ENCODE measurements at regions not wholly inside any gene's neighbourhood (a gene's known extent, or its start where the extent isn't known, plus 50 kb on each side); places are given as distances from the start of the nearest gene placed in this dataset.
"Not testable (repeated sequence)": the region's sequence is repeated elsewhere in the genome, so short reads cannot be mapped to it uniquely, and the experiment has no call there.

DNA sequence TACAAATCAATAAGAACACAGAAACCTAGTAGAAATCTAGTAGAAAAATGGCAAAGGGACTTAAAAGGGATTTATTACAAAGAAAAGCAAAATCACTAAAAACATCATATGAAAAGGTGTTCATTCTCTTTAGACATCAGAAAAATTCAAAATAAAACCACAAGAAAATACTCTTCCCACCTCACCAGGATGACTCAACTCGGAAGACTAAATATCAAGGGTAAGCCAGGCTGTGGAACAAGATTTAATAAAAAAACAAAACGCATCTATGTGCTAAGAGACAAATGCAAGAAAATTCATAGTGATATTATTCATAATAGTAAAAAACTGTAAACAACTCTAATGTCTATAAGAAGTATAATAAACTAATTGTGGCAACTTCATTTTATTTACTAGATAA is 181.6 kb upstream of the GHR start:
- no peaks in the 10 kb centered on the region for H3K4me1 ChIP-seq (ENCODE audit: control insufficient read depth, insufficient read depth, low read length)
- H3K27me3 ChIP-seq (ENCODE audit: control insufficient read depth, insufficient read depth, low read length) = no peaks in the 10 kb centered on the region
- H3K36me3 ChIP-seq (ENCODE audit: control insufficient read depth, insufficient read depth, low read length) = no peaks in the 10 kb centered on the region
- peaks cover 8% of the 10 kb centered on the region; the same call in 1 of the 2 replicates for H3K9me3 ChIP-seq (ENCODE audit: control insufficient read depth, insufficient read depth, low read depth, low read length)
- no peak overlapping the region for H3K27ac ChIP-seq (ENCODE audit: low read depth, low read length)
- H3K9ac ChIP-seq (ENCODE audit: low read length) = no peak overlapping the region
- no peak overlapping the region for H3K4me3 ChIP-seq (ENCODE audit: low read depth, low read length)

DNA sequence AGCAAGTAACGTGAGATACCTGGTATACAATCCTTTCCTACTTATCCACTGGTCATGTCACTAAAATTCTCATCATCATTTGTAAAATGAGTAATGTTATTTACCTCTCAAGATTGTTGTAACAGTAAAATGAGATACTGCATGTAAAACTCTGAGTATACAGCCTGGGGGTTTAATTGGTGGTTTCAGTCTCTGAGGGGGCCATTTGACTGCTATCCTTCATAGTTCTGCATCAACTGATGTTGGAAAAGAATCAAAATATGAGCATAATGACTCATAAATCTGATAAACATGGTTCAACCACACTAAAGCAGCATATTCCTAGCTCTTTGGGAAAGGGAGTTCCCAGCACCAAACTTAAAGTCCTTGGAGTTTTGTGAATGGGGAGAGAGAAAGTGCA is 181.0 kb upstream of the GHR start:
- Histone ChIP-seq H3K27me3 (ENCODE audit: control insufficient read depth, insufficient read depth, low read length) (no peaks in the 10 kb centered on the region), H3K4me1 (ENCODE audit: control insufficient read depth, insufficient read depth, low read length) (no peaks in the 10 kb centered on the region), H3K36me3 (ENCODE audit: control insufficient read depth, insufficient read depth, low read length) (no peaks in the 10 kb centered on the region), H3K9ac (ENCODE audit: low read length) (no peak overlapping the region), H3K27ac (ENCODE audit: low read depth, low read length) (no peak overlapping the region), H3K4me3 (ENCODE audit: low read depth, low read length) (no peak overlapping the region), H3K9me3 (ENCODE audit: control insufficient read depth, insufficient read depth, low read depth, low read length) (peaks cover 12% of the 10 kb centered on the region; the same call in 1 of the 2 replicates)

DNA sequence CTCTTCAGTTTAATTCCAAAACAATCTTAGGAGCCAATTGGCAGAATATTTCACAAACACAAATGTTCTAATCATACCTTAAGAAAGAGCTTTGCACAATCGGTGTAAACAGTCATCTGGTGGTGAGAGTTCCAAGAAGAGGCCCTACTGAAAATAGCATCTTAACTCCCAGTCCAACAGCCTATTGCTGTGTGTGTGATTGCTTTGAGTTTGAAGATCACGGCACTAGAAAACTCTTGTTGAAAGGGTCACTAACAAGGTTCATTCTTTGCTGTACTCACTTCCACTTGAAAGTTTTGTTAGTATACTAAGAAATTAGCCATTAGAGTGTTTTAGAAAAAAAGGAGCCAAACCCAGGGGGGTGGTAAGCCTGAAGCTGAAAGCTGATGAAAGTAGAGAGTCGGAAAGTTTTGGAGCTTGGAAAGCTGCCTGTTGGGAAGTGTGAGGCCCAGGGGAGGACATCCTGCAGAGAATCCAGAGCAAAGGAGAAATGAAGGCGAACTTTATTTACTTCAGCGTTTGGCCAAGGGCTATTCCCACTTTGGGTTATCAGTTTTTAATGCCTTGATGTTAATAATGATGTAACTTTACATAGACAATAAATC is 180.3 kb upstream of the GHR start:
- Histone ChIP-seq H3K9me3 (ENCODE audit: control insufficient read depth, insufficient read depth, low read depth, low read length) (peaks cover 12% of the 10 kb centered on the region; the same call in 1 of the 2 replicates), H3K9ac (ENCODE audit: low read length) (no peak overlapping the region), H3K4me1 (ENCODE audit: control insufficient read depth, insufficient read depth, low read length) (no peaks in the 10 kb centered on the region), H3K4me3 (ENCODE audit: low read depth, low read length) (no peak overlapping the region), H3K27me3 (ENCODE audit: control insufficient read depth, insufficient read depth, low read length) (no peaks in the 10 kb centered on the region), H3K36me3 (ENCODE audit: control insufficient read depth, insufficient read depth, low read length) (no peaks in the 10 kb centered on the region), H3K27ac (ENCODE audit: low read depth, low read length) (no peak overlapping the region)

DNA sequence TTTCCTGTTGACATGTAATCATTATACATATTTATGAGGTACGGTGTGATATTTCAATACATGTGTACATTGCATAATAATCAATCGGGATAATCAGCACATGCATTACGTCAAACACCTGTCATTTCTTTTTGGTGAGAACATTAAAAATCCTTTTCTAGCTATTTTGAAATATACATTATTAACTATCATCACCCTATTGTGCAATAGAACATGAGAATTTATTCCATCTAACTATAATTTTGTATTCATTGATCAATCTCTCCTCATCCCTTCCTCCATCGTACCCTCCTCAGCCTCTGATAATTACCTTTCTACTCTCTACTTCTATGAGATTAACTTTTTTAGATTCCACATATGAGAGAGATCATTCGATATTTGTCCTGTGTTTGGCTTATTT is 170.9 kb upstream of the GHR start:
- no peaks in the 10 kb centered on the region for H3K27me3 ChIP-seq (ENCODE audit: control insufficient read depth, insufficient read depth, low read length)
- no peaks in the 10 kb centered on the region for H3K4me1 ChIP-seq (ENCODE audit: control insufficient read depth, insufficient read depth, low read length)

DNA sequence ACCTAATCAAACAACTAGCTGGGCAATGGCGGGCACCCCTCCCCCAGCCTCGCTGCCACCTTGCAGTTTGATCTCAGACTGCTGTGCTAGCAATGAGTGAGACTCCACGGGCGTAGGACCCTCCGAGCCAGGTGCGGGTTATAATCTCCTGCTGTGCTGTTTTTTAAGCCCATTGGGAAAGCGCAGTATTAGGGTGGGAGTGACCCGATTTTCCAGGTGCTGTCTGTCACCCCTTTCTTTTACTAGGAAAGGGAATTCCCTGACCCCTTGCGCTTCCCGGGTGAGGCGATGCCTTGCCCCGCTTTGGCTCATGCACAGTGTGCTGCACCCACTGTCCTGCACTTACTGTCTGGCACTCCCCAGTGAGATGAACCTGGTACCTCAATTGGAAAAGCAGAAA is 163.3 kb upstream of the GHR start:
- not testable (repeated sequence) for H3K36me3 ChIP-seq (ENCODE audit: control insufficient read depth, insufficient read depth, low read length); H3K9ac ChIP-seq (ENCODE audit: low read length); H3K4me1 ChIP-seq (ENCODE audit: control insufficient read depth, insufficient read depth, low read length); H3K27ac ChIP-seq (ENCODE audit: low read depth, low read length); H3K4me3 ChIP-seq (ENCODE audit: low read depth, low read length); H3K9me3 ChIP-seq (ENCODE audit: control insufficient read depth, insufficient read depth, low read depth, low read length); H3K27me3 ChIP-seq (ENCODE audit: control insufficient read depth, insufficient read depth, low read length)

More for the DNA sequence above, 170.9 kb upstream of the GHR start:
- H3K27ac ChIP-seq (ENCODE audit: low read depth, low read length) = no peak overlapping the region
- no peak overlapping the region for H3K4me3 ChIP-seq (ENCODE audit: low read depth, low read length)
- H3K9me3 ChIP-seq (ENCODE audit: control insufficient read depth, insufficient read depth, low read depth, low read length) = no peaks in the 10 kb centered on the region
- no peaks in the 10 kb centered on the region for H3K36me3 ChIP-seq (ENCODE audit: control insufficient read depth, insufficient read depth, low read length)
- H3K9ac ChIP-seq (ENCODE audit: low read length) = no peak overlapping the region

DNA sequence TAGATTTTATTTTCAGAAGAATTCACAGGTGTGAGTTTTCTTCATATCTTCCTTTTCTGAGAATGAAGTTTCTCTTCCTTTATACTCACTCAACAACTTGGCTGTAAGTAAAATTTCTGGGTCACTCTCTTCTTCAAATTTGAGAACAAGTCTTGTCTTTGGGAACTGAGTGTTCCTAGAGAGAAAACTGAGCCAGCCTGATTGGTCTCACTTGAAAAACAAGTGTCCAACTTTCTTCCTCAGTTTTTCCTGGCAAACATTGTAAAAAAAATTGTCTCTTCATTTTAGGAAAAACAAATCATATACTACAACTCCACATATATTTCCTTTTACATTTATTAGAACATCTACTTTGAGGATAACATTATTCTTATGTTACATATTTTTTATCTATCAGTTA is 156.1 kb upstream of the GHR start:
- Histone ChIP-seq H3K27me3 (ENCODE audit: control insufficient read depth, insufficient read depth, low read length) (no peaks in the 10 kb centered on the region), H3K27ac (ENCODE audit: low read depth, low read length) (no peak overlapping the region), H3K4me1 (ENCODE audit: control insufficient read depth, insufficient read depth, low read length) (no peaks in the 10 kb centered on the region), H3K9ac (ENCODE audit: low read length) (no peak overlapping the region), H3K9me3 (ENCODE audit: control insufficient read depth, insufficient read depth, low read depth, low read length) (peaks cover 1% of the 10 kb centered on the region; the same call in 1 of the 2 replicates), H3K4me3 (ENCODE audit: low read depth, low read length) (no peak overlapping the region), H3K36me3 (ENCODE audit: control insufficient read depth, insufficient read depth, low read length) (no peaks in the 10 kb centered on the region)

DNA sequence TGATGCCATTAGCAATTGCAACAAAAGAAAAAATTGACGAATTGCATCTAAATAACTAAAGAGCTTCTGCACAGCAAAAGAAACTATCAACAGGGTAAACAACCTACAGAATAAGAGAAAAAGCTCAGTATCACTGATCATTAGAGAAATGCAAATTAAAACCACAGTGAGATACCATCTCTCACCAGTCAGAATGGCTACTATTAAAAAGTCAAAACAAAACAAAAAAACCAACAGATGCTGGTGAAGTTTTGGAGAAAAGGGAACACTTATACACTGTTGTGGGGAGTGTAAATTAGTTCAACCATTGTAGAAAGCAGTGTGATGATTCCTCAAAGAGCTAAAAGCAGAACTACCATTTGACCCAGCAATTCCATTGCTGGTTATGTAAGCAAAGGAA is 155.1 kb upstream of the GHR start:
- not testable (repeated sequence) for H3K9me3 ChIP-seq (ENCODE audit: control insufficient read depth, insufficient read depth, low read depth, low read length); H3K36me3 ChIP-seq (ENCODE audit: control insufficient read depth, insufficient read depth, low read length); H3K27me3 ChIP-seq (ENCODE audit: control insufficient read depth, insufficient read depth, low read length); H3K27ac ChIP-seq (ENCODE audit: low read depth, low read length); H3K4me3 ChIP-seq (ENCODE audit: low read depth, low read length); H3K4me1 ChIP-seq (ENCODE audit: control insufficient read depth, insufficient read depth, low read length); H3K9ac ChIP-seq (ENCODE audit: low read length)

DNA sequence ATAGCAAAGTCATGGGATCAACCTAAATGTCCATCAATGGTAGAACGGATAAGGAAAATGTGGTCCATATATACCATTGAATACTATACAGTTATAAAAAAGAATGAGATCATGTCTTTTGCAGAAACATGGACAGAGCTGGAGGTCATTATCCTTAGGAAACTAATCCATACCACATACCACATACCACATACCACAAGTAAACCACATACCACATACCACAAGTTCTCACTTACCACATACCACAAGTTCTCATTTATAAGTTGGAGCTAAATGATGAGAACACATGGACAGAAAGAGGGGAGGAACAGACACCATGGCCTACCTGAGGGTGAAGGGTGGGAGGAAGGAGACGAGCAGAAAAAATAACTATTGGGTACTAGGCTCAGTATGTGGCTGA is 154.6 kb upstream of the GHR start:
- H3K4me3 ChIP-seq (ENCODE audit: low read depth, low read length) = no peak overlapping the region
- H3K4me1 ChIP-seq (ENCODE audit: control insufficient read depth, insufficient read depth, low read length) = no peaks in the 10 kb centered on the region
- no peak overlapping the region for H3K27ac ChIP-seq (ENCODE audit: low read depth, low read length)
- no peaks in the 10 kb centered on the region for H3K36me3 ChIP-seq (ENCODE audit: control insufficient read depth, insufficient read depth, low read length)
- H3K9ac ChIP-seq (ENCODE audit: low read length) = no peak overlapping the region
- H3K9me3 ChIP-seq (ENCODE audit: control insufficient read depth, insufficient read depth, low read depth, low read length) = no peaks in the 10 kb centered on the region
- no peaks in the 10 kb centered on the region for H3K27me3 ChIP-seq (ENCODE audit: control insufficient read depth, insufficient read depth, low read length)

DNA sequence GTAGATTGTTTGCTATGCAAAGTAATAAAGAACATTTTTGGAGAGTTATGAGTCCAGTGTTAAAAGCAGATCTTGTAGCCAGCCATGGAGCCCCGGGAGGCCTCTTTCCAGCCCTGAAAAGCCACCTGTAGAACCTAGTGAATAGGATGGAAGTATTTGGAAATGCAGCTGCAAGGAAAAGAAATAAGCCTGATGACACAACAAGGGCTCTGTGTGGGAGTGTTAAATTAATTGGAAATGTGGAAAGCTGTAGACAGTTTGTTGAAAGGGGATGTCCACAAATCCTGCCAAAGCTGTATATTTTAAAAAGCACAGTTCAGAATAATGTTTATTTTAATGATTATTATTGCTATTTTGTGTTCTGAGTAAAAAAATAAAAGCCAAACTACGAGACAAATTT is 152.5 kb upstream of the GHR start:
- H3K27ac ChIP-seq (ENCODE audit: low read depth, low read length) = no peak overlapping the region
- H3K9me3 ChIP-seq (ENCODE audit: control insufficient read depth, insufficient read depth, low read depth, low read length) = no peaks in the 10 kb centered on the region
- no peaks in the 10 kb centered on the region for H3K27me3 ChIP-seq (ENCODE audit: control insufficient read depth, insufficient read depth, low read length)
- peaks cover 6% of the 10 kb centered on the region; the same call in 1 of the 2 replicates for H3K4me1 ChIP-seq (ENCODE audit: control insufficient read depth, insufficient read depth, low read length)
- H3K9ac ChIP-seq (ENCODE audit: low read length) = no peak overlapping the region
- H3K4me3 ChIP-seq (ENCODE audit: low read depth, low read length) = no peak overlapping the region
- no peaks in the 10 kb centered on the region for H3K36me3 ChIP-seq (ENCODE audit: control insufficient read depth, insufficient read depth, low read length)

DNA sequence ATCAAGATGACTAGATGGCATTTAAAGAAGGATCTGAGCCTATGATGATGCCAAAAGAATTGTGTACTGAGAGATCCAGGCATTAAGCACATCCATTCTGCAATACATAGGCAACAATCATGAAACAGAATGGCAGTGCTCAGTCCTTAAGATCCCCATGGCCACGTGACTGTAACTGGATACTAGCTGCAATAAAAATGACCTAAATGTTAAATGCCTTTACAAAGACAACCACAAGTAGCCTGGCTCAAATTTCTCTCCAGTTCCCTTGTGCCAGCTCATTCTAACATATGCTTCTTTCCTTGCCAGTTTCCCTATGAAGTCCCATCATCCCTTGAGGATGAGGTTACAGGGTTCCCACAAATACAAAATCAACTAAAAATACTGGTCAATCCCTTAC is 148.3 kb upstream of the GHR start:
- no peaks in the 10 kb centered on the region for H3K27me3 ChIP-seq (ENCODE audit: control insufficient read depth, insufficient read depth, low read length)
- no peak overlapping the region for H3K27ac ChIP-seq (ENCODE audit: low read depth, low read length)
- no peaks in the 10 kb centered on the region for H3K36me3 ChIP-seq (ENCODE audit: control insufficient read depth, insufficient read depth, low read length)
- H3K4me1 ChIP-seq (ENCODE audit: control insufficient read depth, insufficient read depth, low read length) = peaks cover 6% of the 10 kb centered on the region; the same call in 1 of the 2 replicates
- no peaks in the 10 kb centered on the region for H3K9me3 ChIP-seq (ENCODE audit: control insufficient read depth, insufficient read depth, low read depth, low read length)
- H3K4me3 ChIP-seq (ENCODE audit: low read depth, low read length) = no peak overlapping the region
- H3K9ac ChIP-seq (ENCODE audit: low read length) = no peak overlapping the region

DNA sequence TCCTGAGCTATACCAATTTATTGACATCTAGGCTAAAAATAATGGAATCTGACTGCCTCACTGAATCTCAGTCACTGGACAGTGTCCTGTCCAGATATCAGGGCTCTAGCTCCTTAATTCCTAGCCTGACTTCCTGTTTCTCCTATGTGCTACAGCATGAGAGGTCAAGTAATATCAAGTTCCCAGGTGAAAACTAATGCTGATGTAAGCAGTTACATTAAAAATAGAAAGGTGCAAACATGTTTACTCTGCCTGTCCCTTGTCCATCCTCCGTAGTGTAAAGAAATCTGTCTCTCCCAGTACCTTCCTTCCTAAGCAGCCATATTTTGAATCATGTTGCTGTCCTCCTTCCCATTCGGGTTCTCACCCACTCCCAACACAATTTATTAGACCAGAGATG is 145.9 kb upstream of the GHR start:
- H3K36me3 ChIP-seq (ENCODE audit: control insufficient read depth, insufficient read depth, low read length) = no peaks in the 10 kb centered on the region
- no peaks in the 10 kb centered on the region for H3K9me3 ChIP-seq (ENCODE audit: control insufficient read depth, insufficient read depth, low read depth, low read length)
- H3K9ac ChIP-seq (ENCODE audit: low read length) = no peak overlapping the region
- H3K27me3 ChIP-seq (ENCODE audit: control insufficient read depth, insufficient read depth, low read length) = no peaks in the 10 kb centered on the region
- peaks cover 6% of the 10 kb centered on the region; the same call in 1 of the 2 replicates for H3K4me1 ChIP-seq (ENCODE audit: control insufficient read depth, insufficient read depth, low read length)
- H3K27ac ChIP-seq (ENCODE audit: low read depth, low read length) = no peak overlapping the region
- H3K4me3 ChIP-seq (ENCODE audit: low read depth, low read length) = no peak overlapping the region

DNA sequence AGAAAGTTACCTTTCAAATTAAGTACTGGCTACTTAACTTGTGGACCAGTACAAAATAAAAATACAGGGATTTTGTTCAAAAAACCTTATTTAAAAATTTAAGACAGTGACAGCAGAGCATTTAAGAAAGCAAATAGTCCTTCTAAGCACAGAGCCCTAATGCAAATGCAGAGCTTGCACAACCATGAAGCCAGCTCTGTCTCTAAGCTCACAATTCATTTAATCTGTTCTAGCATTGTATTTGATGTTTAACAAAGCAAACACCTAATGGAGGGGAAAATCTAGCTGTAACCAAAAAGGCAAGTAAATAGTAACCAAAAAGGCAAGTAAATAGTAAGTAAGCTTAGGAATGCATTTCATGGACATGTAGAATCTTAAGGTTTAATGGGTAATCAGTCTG is 138.7 kb upstream of the GHR start:
- peaks cover 2% of the 10 kb centered on the region; the same call in 1 of the 2 replicates for H3K4me1 ChIP-seq (ENCODE audit: control insufficient read depth, insufficient read depth, low read length)
- no peak overlapping the region for H3K27ac ChIP-seq (ENCODE audit: low read depth, low read length)
- no peak overlapping the region for H3K4me3 ChIP-seq (ENCODE audit: low read depth, low read length)
- no peaks in the 10 kb centered on the region for H3K36me3 ChIP-seq (ENCODE audit: control insufficient read depth, insufficient read depth, low read length)
- H3K9me3 ChIP-seq (ENCODE audit: control insufficient read depth, insufficient read depth, low read depth, low read length) = no peaks in the 10 kb centered on the region; the same call in 1 of the 2 replicates
- H3K27me3 ChIP-seq (ENCODE audit: control insufficient read depth, insufficient read depth, low read length) = no peaks in the 10 kb centered on the region
- H3K9ac ChIP-seq (ENCODE audit: low read length) = no peak overlapping the region
